ENCODE measurements at regions not wholly inside any gene's neighbourhood (a gene's known extent, or its start where the extent isn't known, plus 50 kb on each side); places are given as distances from the start of the nearest gene placed in this dataset.
"Not testable (repeated sequence)": the region's sequence is repeated elsewhere in the genome, so short reads cannot be mapped to it uniquely, and the experiment has no call there.

DNA sequence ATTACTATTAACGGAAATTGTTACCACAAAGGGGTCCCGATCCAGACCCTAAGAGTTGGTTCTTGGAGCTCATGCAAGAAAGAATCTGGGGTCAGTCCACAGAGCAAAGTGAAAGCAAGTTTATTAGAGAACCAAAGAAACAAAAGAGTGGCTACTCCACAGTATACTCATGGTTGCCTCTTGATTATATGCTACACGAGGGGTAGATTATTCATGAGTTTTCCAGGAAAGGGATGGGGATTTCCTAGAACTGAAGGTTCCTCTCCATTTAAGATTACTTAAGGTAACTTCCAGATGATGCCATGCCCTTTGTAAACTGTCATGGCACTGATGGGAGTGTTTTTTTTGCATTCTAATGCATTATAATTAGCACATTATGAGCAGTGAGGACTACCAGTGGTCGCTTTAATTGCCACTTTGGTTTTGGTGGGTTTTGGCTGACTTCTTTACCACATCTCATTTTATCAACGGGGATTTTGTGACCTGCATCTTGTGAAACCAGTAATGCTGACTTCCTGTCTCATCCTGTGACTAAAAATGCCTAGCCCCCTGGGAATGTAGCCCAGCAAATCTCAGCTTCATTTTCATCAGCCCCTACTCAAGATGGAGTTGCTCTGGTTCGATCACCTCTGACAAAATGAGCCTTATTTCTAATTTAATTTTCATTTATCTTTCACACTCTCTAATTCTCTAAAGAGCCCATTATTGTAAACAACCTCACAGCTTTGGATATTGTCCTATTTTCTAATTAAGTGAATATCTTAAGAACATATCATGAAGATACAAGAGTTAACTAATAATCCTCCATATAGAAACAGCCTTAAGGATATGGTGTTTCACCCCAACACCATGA, 336.3 kb downstream of the RASEF start:
- no peak for DNase-seq (ENCODE audit: low spot score)

DNA sequence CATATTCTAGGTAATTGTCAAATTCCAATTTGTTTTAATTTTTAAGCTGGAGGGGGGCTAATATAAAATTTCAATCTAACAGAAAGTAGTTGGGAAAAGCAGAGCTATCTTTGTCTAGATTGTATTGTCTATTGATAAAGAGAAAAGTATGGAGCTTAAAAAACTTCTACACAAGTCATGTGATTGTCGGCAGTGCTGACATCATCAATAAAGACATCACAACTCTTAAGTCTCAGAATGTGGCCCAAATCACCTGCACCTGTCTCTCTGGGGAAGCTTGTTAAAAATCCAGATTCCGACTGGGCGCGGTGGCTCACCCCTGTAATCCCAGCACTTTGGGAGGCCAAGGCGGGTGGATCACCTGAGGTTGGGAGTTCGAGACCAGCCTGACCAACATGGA, 333.8 kb downstream of the RASEF start:
- DNase-seq (ENCODE audit: low spot score), result no peak

- DNase-seq (ENCODE audit: low spot score), result no peak
Measured at GRCh38 chr9:82729991-82730589, 332.9 kb downstream of the RASEF start.

DNA sequence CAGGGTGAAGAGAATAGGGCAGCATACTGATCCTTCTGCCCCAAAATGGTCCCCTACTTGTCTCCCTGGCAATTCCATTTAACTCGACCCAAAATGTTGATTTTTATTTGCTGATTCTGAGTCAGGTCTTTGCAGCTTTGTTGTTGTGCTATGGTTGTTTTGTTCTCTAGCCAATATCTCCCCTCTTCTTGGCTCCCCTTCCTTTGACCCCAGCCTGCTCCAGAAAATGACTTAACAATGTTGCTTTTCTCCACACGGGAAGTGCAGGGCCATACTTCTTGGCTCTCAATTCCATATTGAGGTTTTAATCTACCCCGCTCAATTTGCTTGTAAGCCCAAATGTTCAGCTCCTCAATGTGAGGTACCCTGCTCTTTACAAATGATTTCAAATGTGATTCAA, 330.0 kb downstream of the RASEF start:
- no peak for DNase-seq (ENCODE audit: low spot score)

- no peak for DNase-seq (ENCODE audit: low spot score)
Measured at GRCh38 chr9:82736126-82736525, 326.8 kb downstream of the RASEF start.

- no peak for DNase-seq (ENCODE audit: low spot score)
Measured at GRCh38 chr9:82736701-82737100, 326.2 kb downstream of the RASEF start.

DNA sequence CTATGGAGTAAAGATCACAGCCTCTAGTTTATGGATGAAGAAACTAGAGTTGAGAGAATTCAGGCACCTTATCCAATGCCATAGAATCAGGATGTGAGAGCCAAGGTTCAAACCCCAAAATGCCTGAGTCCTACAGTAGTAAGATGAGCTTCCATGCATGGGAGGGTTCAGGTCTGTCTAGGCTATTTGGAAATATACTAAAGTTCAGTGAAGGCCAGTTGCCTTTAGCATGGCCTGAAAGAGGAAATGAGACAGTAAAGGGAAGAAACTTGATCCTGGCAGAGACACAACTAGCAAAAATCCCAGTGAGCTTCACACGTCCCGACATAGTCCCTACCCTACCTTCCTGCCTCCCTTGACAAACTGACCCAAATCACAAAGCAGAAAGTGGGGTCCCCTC, 317.0 kb downstream of the RASEF start:
- no peak for DNase-seq (ENCODE audit: low spot score)

- DNase-seq (ENCODE audit: low spot score), result no peak
Measured at GRCh38 chr9:82750411-82750913, 312.5 kb downstream of the RASEF start.

DNA sequence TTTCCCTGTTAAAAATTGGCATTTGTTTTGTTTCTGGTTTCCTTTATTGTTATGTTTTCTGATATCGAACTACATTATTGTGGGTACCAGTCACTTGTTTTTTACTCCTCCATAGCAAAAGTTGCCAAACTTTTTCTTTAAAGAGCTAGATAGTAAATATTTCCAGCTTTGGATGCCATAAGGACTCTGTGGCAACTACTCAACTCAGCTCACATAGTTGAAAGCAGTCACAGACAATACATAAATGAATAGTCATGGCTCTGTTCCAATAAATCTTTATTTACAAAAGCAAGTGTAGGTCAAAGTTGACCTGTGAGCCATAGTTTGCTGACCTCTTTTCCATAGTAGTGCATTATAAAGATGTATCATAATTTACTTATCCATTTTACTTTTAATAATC, 305.0 kb downstream of the RASEF start:
- no peak for DNase-seq (ENCODE audit: low spot score)

- DNase-seq (ENCODE audit: low spot score), result no peak
Measured at GRCh38 chr9:82761027-82761426, 301.9 kb downstream of the RASEF start.

GRCh38 chr9:82761956-82762355, 301.0 kb downstream of the RASEF start:
- no peak for DNase-seq (ENCODE audit: low spot score)

DNA sequence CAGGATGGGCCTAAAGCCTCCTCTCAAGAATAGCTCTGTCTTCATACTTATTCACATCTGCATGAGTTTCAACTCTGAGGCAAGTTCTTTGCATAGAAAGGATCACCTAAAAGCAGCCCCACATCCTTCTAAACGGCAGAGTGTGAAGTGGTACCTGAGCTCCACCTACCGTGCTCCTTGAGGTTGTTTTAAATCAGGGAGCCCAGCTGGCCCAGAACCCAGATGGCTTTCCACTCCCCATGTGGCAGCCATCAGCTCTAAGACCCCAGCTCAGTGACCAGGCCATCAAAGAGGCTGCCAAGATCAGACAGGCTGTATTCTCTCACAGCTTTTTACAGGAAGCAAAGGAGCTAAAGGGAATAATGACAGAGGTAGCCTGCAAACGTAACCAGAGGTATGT, 299.3 kb downstream of the RASEF start:
- DNase-seq (ENCODE audit: low spot score), result no peak

DNA sequence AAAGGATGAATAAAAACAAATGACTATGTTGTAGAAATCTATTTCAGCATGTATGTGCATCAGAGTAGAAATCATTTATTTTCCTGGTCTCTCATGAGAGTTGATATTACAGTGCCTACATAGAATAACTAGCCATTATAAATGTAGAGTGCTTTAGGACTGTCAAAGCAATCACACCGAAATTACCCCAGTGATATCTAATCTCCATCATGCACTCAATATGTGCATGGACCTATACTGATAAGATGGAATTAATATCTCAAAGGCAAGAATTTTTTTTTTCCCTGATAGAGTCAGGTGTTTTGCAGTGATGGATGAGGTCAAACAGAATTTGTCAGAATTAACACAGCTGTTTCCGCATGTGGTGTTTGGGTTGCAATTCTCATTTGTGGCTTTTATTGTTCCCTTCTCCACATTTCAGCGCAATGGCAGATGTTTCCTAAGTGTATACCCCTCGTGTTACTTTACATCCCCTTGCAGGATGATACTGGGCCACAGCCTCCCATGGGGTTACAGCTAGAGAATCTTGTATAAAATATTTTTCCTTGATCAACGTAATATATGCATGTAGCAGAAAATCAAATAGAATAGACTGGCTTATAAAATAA, 298.8 kb downstream of the RASEF start:
- DNase-seq (ENCODE audit: low spot score), result no peak

DNA sequence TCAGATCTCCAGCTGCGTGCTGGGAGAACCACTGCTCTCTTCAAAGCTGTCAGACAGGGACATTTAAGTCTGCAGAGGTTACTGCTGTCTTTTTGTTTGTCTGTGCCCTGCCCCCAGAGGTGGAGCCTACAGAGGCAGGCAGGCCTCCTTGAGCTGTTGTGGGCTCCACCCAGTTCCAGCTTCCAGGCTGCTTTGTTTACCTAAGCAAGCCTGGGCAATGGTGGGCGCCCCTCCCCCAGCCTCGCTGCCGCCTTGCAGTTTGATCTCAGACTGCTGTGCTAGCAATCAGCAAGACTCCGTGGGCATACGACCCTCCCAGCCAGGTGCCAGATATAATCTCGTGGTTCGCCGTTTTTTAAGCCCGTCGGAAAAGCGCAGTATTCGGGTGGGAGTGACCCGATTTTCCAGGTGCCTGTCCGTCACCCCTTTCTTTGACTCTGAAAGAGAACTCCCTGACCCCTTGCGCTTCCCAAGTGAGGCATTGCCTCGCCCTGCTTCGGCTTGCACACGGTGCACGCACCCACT, 288.2 kb downstream of the RASEF start:
- not testable (repeated sequence) for DNase-seq (ENCODE audit: low spot score)

DNA sequence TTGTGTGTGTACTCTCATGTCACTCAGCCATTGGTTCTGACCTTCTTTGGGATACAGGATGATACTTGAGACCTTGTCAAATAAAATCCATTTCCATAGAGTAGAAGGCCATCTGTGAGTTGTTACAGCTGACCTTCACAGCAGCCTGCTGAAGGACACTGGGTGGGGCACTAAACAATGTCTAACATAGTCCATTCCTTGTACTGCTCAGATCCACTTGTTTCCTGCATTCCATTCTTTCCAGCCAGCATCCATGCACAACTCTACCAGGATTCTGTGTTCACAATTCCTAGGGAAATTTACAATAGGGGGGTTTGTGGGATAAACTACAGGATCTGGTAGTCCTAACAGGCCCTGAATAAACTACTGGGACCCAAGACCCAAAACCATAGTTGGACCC, 286.4 kb downstream of the RASEF start:
- no peak for DNase-seq (ENCODE audit: low spot score)

DNA sequence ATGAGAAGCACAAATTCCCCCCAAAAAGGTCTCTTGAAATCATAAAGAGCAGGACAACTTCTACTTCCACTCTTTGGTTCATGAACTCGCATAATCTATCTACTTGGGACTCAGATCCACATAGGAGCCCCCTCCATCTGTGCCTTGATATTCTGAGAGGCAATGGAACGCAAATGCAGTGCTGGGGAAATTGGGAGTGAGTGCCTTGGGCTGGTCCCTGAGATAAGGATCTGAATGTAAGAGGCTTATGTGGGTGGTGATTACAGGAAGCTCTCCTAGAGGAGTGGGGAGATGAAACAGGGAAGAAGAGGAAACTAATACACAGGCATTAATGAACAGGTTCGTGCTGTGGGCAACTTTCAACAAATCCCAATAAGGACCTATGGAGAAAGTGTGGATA, 285.6 kb downstream of the RASEF start:
- no peak for DNase-seq (ENCODE audit: low spot score)

DNA sequence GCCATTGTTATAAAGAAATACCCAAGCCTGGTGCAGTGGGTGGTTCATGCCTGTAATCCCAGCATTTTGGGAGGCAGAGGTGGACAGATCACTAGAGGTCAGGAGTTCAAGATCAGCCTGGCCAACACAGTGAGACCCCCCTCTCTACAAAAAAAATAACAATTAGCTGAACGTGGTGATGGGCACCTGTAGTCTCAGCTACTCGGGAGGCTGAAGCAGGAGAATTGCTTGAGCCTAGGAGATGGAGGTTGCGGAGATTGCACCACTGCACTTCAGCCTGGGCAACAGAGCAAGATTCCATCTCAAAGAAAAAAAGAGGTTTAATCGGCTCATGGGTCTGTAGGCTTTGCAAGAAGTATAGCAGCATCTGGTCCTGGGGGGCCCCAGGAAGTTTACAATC, 284.0 kb downstream of the RASEF start:
- DNase-seq (ENCODE audit: low spot score), result not testable (repeated sequence)

GRCh38 chr9:82780017-82780416, 282.9 kb downstream of the RASEF start:
- no peak for DNase-seq (ENCODE audit: low spot score)

DNA sequence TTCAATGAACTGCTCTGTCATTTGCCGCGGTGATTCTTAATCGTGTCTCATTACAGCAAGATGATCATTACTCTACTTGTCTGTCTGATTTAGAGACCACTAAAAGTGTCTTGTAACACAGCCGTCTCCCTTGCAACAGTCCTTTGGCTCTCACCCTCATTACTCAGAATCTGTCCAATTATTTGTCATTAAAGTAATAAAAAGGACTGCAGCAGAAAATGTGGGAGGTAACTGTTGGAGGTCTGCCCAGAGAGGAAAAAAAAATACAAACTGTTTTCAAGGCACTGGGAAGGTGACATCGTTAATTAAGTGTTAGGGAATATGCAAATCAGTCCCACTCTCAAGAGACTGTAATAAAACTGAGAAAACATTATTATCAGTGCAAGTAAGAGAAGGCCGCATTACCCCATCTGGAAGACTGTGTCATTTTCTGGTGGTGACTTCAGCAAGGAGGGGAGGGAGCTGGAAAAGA, 281.0 kb downstream of the RASEF start:
- DNase-seq (ENCODE audit: low spot score), result peak; percentile 0

DNA sequence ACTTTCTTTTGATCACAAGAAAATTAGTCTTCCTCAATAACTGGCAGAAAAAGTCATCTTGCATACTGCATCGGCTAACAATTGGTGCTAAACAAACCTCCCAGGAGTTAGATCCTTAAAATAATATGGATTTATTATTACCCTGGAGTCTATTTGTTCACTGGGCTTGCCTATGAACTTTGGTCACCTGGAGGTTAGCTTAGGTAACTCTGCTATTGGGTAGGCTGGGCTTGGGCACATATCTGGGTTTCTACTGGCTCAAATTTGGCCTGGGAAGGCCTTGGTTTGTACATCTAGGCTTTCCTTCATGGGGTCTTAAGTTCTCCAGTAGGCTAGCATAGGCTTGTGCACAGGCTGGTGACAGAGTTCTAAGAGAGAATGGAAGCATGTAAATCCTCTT, 279.9 kb downstream of the RASEF start:
- DNase-seq (ENCODE audit: low spot score), result no peak

GRCh38 chr9:82784589-82784988, 278.4 kb downstream of the RASEF start:
- DNase-seq (ENCODE audit: low spot score), result no peak

DNA sequence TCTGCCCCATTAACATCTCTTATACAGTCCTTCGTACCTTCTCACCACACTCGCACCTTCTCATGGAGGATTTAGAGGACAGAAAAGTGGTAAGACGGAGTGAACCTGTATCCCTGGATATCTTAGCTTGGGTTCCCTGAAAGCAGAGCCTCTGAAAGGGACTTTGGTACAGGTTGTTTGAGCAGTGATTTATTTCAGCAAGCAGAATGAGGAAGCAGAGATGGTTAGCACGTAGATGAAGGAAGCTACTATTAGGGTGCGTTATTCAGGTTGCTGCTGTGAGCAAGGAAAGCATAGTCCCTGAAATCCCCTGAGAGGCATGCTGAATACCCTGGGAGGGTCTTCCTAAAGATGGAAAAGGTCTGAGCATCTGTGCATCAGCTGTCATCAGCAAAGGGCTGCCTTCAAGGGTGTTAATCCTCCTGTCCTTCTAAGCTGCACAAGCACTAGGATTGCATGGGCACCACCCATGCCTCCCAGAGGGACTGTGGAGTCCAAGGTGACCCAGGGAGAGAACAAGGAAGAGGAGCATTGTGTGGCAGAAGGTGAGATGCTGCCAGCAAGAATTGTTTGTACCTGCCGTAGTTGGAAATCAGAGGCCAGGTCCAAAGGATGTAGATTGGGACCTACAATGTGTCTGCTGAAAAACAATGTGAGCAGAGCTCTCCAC, 273.7 kb downstream of the RASEF start:
- no peak for DNase-seq (ENCODE audit: low spot score)
